HEK293 (cell line): ENCODE measurements at regions not wholly inside any gene's neighbourhood (a gene's known extent, or its start where the extent isn't known, plus 50 kb on each side); places are given as distances from the start of the nearest gene placed in this dataset.

Source experiments
- CTCF ChIP-seq: fragments of 450-650 bp; formaldehyde crosslinking; IDR thresholded peaks from 2 replicates; pipeline ENCODE4 v1.5.1; 2016; ENCODE audit warnings: missing biosample characterization, missing genetic modification characterization
- REST ChIP-seq: fragments of 450-650 bp; formaldehyde crosslinking; IDR thresholded peaks from 2 replicates; pipeline ENCODE4 v1.5.1; 2016; ENCODE audit warnings: missing biosample characterization, missing genetic modification characterization
- ZNF274 ChIP-seq, 2 experiments: fragments of 200-500 bp in 1 of 2; fragments of 450-650 bp in 1 of 2; sonication (Bioruptor generic) in 1 of 2; formaldehyde crosslinking in 1 of 2; IDR thresholded peaks; 2 replicates each; pipeline versions ENCODE4 v1.5.1 to v1.6.1; 2014 to 2016; ENCODE audit warnings: borderline replicate concordance in 1 of 2, inconsistent platforms in 1 of 2, low read length in 1 of 2, missing biosample characterization in 1 of 2, missing genetic modification characterization in 1 of 2

DNA sequence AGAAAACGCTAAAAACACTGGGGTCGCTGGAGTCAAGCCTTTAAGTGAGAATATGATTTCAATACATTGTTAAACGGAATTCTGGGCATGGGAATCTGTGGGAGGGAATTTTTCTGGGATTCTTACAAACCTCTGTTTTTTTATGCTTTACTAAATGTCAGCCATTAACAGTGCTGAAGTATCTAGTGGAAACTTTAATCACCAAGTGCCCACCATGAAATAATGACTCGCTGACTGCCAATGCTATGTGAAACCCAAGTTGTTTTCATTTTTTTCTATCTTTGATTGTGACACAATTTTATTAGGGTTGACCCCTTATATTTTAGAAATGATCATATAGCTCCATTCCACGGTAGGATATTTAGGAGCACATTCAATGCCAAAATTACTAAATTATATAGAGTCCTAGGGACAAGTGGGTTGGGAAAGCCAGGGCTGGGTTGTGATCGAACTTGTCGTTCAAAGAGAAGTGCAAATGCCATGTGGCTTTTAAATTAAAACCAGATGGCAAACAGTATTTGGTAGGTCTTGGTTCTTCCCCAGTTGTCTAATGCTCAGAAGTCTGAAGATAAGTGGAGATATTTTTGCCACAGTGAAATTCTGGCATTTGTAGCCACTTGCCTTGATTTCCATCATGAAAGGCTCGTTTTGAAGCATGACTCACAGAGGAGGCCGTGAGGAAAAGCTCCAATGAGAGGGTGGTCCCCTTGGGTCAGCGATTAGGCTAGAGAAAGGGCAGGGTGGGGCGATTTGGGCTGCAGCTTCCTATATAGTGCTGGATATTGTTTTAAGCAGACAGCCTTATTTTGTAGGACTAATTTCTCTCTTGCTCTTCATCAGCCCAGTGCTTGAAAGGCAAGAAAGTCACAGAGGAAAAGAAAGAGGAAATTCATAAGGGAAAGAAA lies 254.4 kb upstream of the JAG1 start:
- TF ChIP-seq ZNF274 (IDR thresholded peaks at IDR 0.05; ENCODE audit: low read length) (no peak), ZNF274 (tag by site-specific recombination; IDR thresholded peaks at IDR 0.05; ENCODE audit: borderline replicate concordance) (no peak), CTCF (tag by site-specific recombination) (no peak), REST (tag by site-specific recombination) (no peak)
